Ovary (tissue), 3 donors: ENCODE measurements at regions not wholly inside any gene's neighbourhood (a gene's known extent, or its start where the extent isn't known, plus 50 kb on each side); places are given as distances from the start of the nearest gene placed in this dataset.

ENCODE experiments used
- EP300 ChIP-seq: sonication (generic); formaldehyde crosslinking; IDR thresholded peaks from one replicate; pipeline ENCODE4 v1.6.1; 2017; ENCODE audit warnings: antibody characterized with exemption
- POLR2A ChIP-seq: fragments of 450-650 bp; IDR thresholded peaks from one replicate; pipeline ENCODE4 v1.6.1; 2017; ENCODE audit warnings: antibody characterized with exemption, mild to moderate bottlenecking, moderate library complexity
- TF ChIP-seq, protein P1 (sequence below), 3 donors: fragments of 450-650 bp in 2 of 3; fragments of 200-600 bp in 1 of 3; IDR thresholded peaks; one replicate each; pipeline versions ENCODE4 v1.5.1 to v1.8.0; 2016 to 2022; ENCODE audit warnings: antibody characterized with exemption in 3 of 3, mild to moderate bottlenecking in 1 of 3
- donor health status: DM: no; HTN: no; CAD: no.

DNA sequence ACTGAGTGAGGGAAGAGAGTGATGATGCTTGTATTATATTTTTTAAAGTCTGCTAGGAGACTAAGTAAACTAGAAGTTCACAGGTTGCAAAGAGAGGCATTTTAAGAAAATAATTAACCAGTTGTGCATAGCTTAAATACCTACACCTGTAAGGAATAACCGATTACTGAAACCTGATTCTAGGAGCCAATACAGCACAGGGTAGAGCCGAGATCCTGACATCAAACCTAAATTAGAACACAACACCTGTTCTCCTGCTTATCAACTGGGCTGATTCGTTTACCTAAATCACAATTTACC, 54.8 kb downstream of the EPRS1 start:
- TF ChIP-seq, protein P1, sequence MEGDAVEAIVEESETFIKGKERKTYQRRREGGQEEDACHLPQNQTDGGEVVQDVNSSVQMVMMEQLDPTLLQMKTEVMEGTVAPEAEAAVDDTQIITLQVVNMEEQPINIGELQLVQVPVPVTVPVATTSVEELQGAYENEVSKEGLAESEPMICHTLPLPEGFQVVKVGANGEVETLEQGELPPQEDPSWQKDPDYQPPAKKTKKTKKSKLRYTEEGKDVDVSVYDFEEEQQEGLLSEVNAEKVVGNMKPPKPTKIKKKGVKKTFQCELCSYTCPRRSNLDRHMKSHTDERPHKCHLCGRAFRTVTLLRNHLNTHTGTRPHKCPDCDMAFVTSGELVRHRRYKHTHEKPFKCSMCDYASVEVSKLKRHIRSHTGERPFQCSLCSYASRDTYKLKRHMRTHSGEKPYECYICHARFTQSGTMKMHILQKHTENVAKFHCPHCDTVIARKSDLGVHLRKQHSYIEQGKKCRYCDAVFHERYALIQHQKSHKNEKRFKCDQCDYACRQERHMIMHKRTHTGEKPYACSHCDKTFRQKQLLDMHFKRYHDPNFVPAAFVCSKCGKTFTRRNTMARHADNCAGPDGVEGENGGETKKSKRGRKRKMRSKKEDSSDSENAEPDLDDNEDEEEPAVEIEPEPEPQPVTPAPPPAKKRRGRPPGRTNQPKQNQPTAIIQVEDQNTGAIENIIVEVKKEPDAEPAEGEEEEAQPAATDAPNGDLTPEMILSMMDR (IDR thresholded peaks at IDR 0.05) = no peak
- TF ChIP-seq POLR2A (no peak), EP300 (no peak)
